GM03348 (cell line): ENCODE measurements at regions not wholly inside any gene's neighbourhood (a gene's known extent, or its start where the extent isn't known, plus 50 kb on each side); places are given as distances from the start of the nearest gene placed in this dataset.
"Not testable (repeated sequence)": the region's sequence is repeated elsewhere in the genome, so short reads cannot be mapped to it uniquely, and the experiment has no call there.

Experiments used
- DNase-seq: peaks from one replicate; pipeline ENCODE4 v3.0.0; 2012; ENCODE audit warnings: low spot score

GRCh38 chrX:69431420-69431819 is 72.7 kb upstream of the NALF2 start:
- no peak for DNase-seq

GRCh38 chrX:69430785-69431184 is 73.3 kb upstream of the NALF2 start:
- no peak for DNase-seq

GRCh38 chrX:69429339-69430015 is 74.6 kb upstream of the NALF2 start:
- no peak for DNase-seq

- no peak for DNase-seq
Measured at GRCh38 chrX:69428216-69428615, 75.9 kb upstream of the NALF2 start.

GRCh38 chrX:69424910-69425309 is 79.2 kb upstream of the NALF2 start:
- DNase-seq, result no peak

GRCh38 chrX:69424161-69424560 is 80.0 kb upstream of the NALF2 start:
- DNase-seq, result peak; percentile 16

GRCh38 chrX:69422208-69422607 is 81.9 kb upstream of the NALF2 start:
- not testable (repeated sequence) for DNase-seq

- DNase-seq, result no peak
Measured at GRCh38 chrX:69415698-69416097, 88.4 kb upstream of the NALF2 start.

- no peak for DNase-seq
Measured at GRCh38 chrX:69412661-69413060, 91.5 kb upstream of the NALF2 start.

- DNase-seq, result no peak
Measured at GRCh38 chrX:69398881-69399280, 105.2 kb upstream of the NALF2 start.

- DNase-seq, result no peak
Measured at GRCh38 chrX:69396916-69397315, 107.2 kb upstream of the NALF2 start.

GRCh38 chrX:69395306-69395705 is 108.8 kb upstream of the NALF2 start:
- no peak for DNase-seq

- DNase-seq, result no peak
Measured at GRCh38 chrX:69389101-69389501, 115.0 kb upstream of the NALF2 start.

GRCh38 chrX:69388526-69388925 is 115.6 kb upstream of the NALF2 start:
- no peak for DNase-seq

GRCh38 chrX:69387567-69388487 is 116.3 kb upstream of the NALF2 start:
- peak; percentile 74 for DNase-seq

GRCh38 chrX:69386681-69387080 is 117.4 kb upstream of the NALF2 start:
- no peak for DNase-seq

GRCh38 chrX:69379412-69379811 is 124.7 kb upstream of the NALF2 start:
- DNase-seq, result no peak

- no peak for DNase-seq
Measured at GRCh38 chrX:69374569-69374968, 129.6 kb upstream of the NALF2 start.

- DNase-seq, result no peak
Measured at GRCh38 chrX:69372435-69372834, 131.7 kb upstream of the NALF2 start.

- DNase-seq, result no peak
Measured at GRCh38 chrX:69371159-69371558, 133.0 kb upstream of the NALF2 start.

GRCh38 chrX:69369999-69370398 is 134.1 kb upstream of the NALF2 start:
- DNase-seq, result no peak

GRCh38 chrX:69366183-69366582 is 137.9 kb upstream of the NALF2 start:
- no peak for DNase-seq

- DNase-seq, result no peak
Measured at GRCh38 chrX:69365755-69366154, 138.4 kb upstream of the NALF2 start.
